Body of pancreas (tissue), 4 donors: ENCODE measurements at regions not wholly inside any gene's neighbourhood (a gene's known extent, or its start where the extent isn't known, plus 50 kb on each side); places are given as distances from the start of the nearest gene placed in this dataset.

Source experiments
- CTCF ChIP-seq, 7 experiments: fragments of 450-650 bp in 4 of 7; fragments of 200-600 bp in 3 of 7; sonication (generic) in 3 of 7; IDR thresholded peaks; one replicate each; pipeline ENCODE4 v1.5.1; 2016 to 2019; ENCODE audit warnings: antibody characterized with exemption in 7 of 7
- POLR2A ChIP-seq, 3 donors: fragments of 450-650 bp; IDR thresholded peaks; one replicate each; pipeline ENCODE4 v1.6.1; 2016; ENCODE audit warnings: antibody characterized with exemption in 3 of 3, mild to moderate bottlenecking in 2 of 3

- TF ChIP-seq CTCF (IDR thresholded peaks at IDR 0.05): no peak
- TF ChIP-seq POLR2A (IDR thresholded peaks at IDR 0.05): no peak
Observed at GRCh38 chr7:113797420-113798010, 121.3 kb downstream of the PPP1R3A start.
